GM19351 (cell line): ENCODE measurements at regions not wholly inside any gene's neighbourhood (a gene's known extent, or its start where the extent isn't known, plus 50 kb on each side); places are given as distances from the start of the nearest gene placed in this dataset.

ENCODE experiments used
- ATAC-seq: cut with Tn5 transposase; IDR thresholded peaks from one replicate; pipeline ENCODE4 v1.9.1; 2021; ENCODE audit warnings: mild to moderate bottlenecking, moderate library complexity; ENCODE audit not compliant: unreplicated experiment

DNA sequence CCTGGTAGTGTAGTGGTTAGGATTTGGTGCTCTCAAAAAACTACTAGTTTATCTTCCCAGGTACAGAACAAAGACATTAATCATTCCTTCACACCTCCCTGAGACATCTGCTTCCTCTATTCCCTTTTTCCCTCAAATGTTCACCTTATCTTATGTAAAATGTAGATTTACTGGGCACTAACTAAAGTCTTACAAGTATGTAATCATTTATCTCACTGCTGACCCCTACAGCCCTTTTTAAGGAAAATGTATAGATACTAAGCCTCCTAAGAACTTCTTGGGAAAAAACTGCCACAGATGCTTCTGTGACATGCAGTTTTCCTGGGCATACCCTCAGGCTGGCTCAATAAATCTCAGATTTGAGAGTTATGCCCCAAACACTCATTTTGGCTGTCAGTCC, 50.8 kb upstream of the NEK7 start:
- no peak for ATAC-seq
